Stimulated activated naive CD8-positive, alpha-beta T cell treated with anti-CD3 and anti-CD28 coated beads, Interleukin-15, Interleukin-2, amounts not matched to agents 100 ng/mL and 50 ng/mL, for 24 hours (primary cell): ENCODE measurements at regions not wholly inside any gene's neighbourhood (a gene's known extent, or its start where the extent isn't known, plus 50 kb on each side); places are given as distances from the start of the nearest gene placed in this dataset.
"Not testable (repeated sequence)": the region's sequence is repeated elsewhere in the genome, so short reads cannot be mapped to it uniquely, and the experiment has no call there.

Experiments
- H3K27ac Mint-ChIP-seq: one replicate; pipeline ENCODE4 v1.8.0; 2021; ENCODE audit warnings: mild to moderate bottlenecking, mixed read lengths
- H3K27me3 Mint-ChIP-seq: one replicate; pipeline ENCODE4 v1.8.0; 2021; ENCODE audit warnings: mixed read lengths
- H3K36me3 Mint-ChIP-seq: one replicate; pipeline ENCODE4 v1.8.0; 2021; ENCODE audit warnings: low read depth, mixed read lengths
- H3K4me1 Mint-ChIP-seq: one replicate; pipeline ENCODE4 v1.8.0; 2021; ENCODE audit warnings: low read depth, mixed read lengths
- H3K4me3 Mint-ChIP-seq: one replicate; pipeline ENCODE4 v1.8.0; 2021; ENCODE audit warnings: mild to moderate bottlenecking, mixed read lengths
- H3K9me3 Mint-ChIP-seq: one replicate; pipeline ENCODE4 v1.8.0; 2021; ENCODE audit warnings: mixed read lengths

DNA sequence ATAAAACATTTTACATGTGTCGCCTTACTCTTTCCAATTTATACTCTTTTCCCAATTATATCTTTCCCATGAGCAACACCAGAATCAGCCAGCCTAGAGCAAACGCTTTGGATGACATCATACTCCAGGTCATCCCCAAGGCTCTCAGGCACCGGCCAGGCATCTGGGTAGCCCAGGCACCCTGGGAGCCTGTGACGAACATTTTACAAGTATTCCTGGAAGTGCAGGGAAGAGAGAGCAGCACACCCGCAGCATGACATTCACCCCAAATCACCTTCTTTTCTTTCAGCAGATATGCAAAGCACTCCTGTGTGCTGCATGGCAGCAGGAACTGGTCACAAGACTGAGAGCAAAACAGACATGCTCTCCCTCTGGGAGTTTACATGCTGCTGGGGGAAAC lies 75.7 kb upstream of the SMIM23 start:
- no peaks in the 10 kb centered on the region for H3K4me1 Mint-ChIP-seq
- peaks cover 5% of the 10 kb centered on the region for H3K27me3 Mint-ChIP-seq
- no peak overlapping the region for H3K4me3 Mint-ChIP-seq
- no peak overlapping the region for H3K27ac Mint-ChIP-seq
- no peaks in the 10 kb centered on the region for H3K36me3 Mint-ChIP-seq
- H3K9me3 Mint-ChIP-seq, result no peaks in the 10 kb centered on the region

GRCh38 chr5:171710451-171711024 lies 75.1 kb upstream of the SMIM23 start:
- Mint-ChIP-seq H3K4me3 (no peak overlapping the region), H3K9me3 (no peaks in the 10 kb centered on the region), H3K4me1 (no peaks in the 10 kb centered on the region), H3K36me3 (no peaks in the 10 kb centered on the region), H3K27ac (no peak overlapping the region), H3K27me3 (peaks cover 2% of the 10 kb centered on the region)

- Mint-ChIP-seq H3K27me3 (no peaks in the 10 kb centered on the region), H3K36me3 (no peaks in the 10 kb centered on the region), H3K4me1 (no peaks in the 10 kb centered on the region), H3K9me3 (no peaks in the 10 kb centered on the region), H3K4me3 (no peak overlapping the region), H3K27ac (no peak overlapping the region)
Observed at GRCh38 chr5:171711571-171711970, 74.0 kb upstream of the SMIM23 start.

DNA sequence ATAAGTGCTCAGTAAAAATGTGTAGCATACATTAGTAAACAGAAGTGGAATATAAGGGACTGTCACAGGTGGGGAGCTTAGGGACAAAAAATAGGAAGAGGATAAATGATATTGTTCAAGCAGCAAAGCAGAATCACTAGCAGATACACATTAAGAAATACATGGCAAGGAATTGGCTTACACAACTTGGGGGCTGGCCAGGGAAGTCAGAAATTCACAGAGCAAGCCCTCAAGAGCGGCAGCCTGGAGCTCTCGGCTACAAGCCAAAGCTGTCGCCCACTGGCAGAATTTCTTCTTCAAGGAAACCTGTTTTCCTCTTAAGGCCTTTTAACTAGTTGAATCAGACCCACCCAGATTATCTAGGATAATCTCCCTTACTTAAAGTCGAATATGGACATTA lies 73.0 kb upstream of the SMIM23 start:
- H3K36me3 Mint-ChIP-seq, result no peaks in the 10 kb centered on the region
- peaks cover 2% of the 10 kb centered on the region for H3K27me3 Mint-ChIP-seq
- H3K27ac Mint-ChIP-seq, result no peak overlapping the region
- H3K9me3 Mint-ChIP-seq, result no peaks in the 10 kb centered on the region
- H3K4me3 Mint-ChIP-seq, result no peak overlapping the region
- H3K4me1 Mint-ChIP-seq, result no peaks in the 10 kb centered on the region

DNA sequence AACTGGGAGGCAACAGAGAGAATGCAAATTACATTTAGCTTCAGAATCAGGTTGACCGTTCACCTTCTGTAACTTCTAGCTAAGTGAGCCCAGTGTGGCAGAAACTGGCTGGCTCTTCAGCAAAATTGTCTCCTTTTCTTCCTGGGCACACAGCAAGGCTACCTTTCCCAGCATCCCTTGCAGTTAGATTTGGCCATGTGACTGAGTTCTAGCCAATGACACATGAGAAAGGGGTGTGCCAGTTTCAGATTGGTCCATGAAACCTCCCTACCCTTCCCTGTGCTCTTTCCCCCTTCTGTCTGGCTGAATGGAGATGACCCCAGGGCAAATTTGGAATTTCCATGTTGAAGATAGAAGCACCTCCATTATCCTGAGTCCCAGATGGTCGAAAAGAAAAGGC lies 72.5 kb upstream of the SMIM23 start:
- H3K9me3 Mint-ChIP-seq, result no peaks in the 10 kb centered on the region
- no peaks in the 10 kb centered on the region for H3K4me1 Mint-ChIP-seq
- H3K27me3 Mint-ChIP-seq, result peaks cover 3% of the 10 kb centered on the region
- H3K36me3 Mint-ChIP-seq, result no peaks in the 10 kb centered on the region
- no peak overlapping the region for H3K27ac Mint-ChIP-seq
- no peak overlapping the region for H3K4me3 Mint-ChIP-seq

GRCh38 chr5:171714261-171714660 lies 71.4 kb upstream of the SMIM23 start:
- H3K27me3 Mint-ChIP-seq, result peaks cover 3% of the 10 kb centered on the region
- no peaks in the 10 kb centered on the region for H3K36me3 Mint-ChIP-seq
- no peaks in the 10 kb centered on the region for H3K4me1 Mint-ChIP-seq

GRCh38 chr5:171714851-171715250 lies 70.8 kb upstream of the SMIM23 start:
- Mint-ChIP-seq H3K27ac (no peak overlapping the region), H3K4me1 (no peaks in the 10 kb centered on the region), H3K4me3 (no peak overlapping the region), H3K9me3 (no peaks in the 10 kb centered on the region), H3K36me3 (no peaks in the 10 kb centered on the region), H3K27me3 (peaks cover 3% of the 10 kb centered on the region)

More at GRCh38 chr5:171714261-171714660, 71.4 kb upstream of the SMIM23 start:
- Mint-ChIP-seq H3K27ac (no peak overlapping the region), H3K4me3 (no peak overlapping the region), H3K9me3 (no peaks in the 10 kb centered on the region)

DNA sequence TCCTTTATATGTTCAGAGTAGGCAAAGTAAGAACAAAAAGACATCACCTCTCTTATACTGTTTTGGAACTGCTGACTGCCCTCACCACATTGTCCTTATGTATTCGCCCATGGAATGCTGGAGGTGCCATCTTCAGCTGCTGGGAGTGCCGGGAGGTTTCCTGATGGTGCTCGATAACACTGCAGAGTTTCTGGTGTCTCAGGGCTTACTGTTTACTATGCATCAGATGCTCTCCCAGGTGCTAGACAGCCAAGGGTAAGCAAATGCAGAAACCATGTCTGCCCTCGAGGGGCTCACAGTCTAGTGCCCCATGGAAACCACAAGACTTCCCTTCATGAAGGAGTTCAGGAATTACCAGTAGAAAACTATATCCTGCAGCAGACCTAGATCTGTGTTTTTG lies 70.1 kb upstream of the SMIM23 start:
- no peak overlapping the region for H3K4me3 Mint-ChIP-seq
- peaks cover 3% of the 10 kb centered on the region for H3K27me3 Mint-ChIP-seq
- no peak overlapping the region for H3K27ac Mint-ChIP-seq
- H3K36me3 Mint-ChIP-seq, result no peaks in the 10 kb centered on the region
- no peaks in the 10 kb centered on the region for H3K9me3 Mint-ChIP-seq
- no peaks in the 10 kb centered on the region for H3K4me1 Mint-ChIP-seq

DNA sequence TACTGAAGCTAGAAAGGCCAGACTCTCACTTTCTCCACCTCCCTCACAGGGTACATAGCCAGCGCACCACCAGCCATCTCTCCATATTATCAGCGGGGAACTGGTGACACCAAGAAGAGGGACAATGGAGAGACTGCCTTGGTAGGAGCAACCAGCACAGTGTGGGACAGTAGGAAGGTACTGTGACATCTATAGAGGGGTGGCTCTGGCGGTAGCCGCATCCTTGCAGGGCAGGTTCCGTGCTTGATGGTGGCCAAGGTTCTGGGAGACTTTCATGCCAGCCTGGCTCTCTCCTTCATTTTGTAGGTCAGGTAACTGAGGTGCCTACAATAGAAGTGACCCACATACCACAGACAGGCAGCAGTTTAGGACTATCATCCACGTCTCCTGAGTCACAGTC lies 65.5 kb upstream of the SMIM23 start:
- Mint-ChIP-seq H3K4me3 (no peak overlapping the region), H3K9me3 (no peaks in the 10 kb centered on the region), H3K27me3 (peaks cover 3% of the 10 kb centered on the region), H3K36me3 (no peaks in the 10 kb centered on the region), H3K4me1 (no peaks in the 10 kb centered on the region), H3K27ac (no peak overlapping the region)

GRCh38 chr5:171721464-171721863 lies 64.2 kb upstream of the SMIM23 start:
- H3K27me3 Mint-ChIP-seq, result peaks cover 3% of the 10 kb centered on the region
- H3K36me3 Mint-ChIP-seq, result no peaks in the 10 kb centered on the region
- no peak overlapping the region for H3K4me3 Mint-ChIP-seq
- H3K9me3 Mint-ChIP-seq, result peaks cover 7% of the 10 kb centered on the region
- H3K27ac Mint-ChIP-seq, result no peak overlapping the region
- H3K4me1 Mint-ChIP-seq, result no peaks in the 10 kb centered on the region

DNA sequence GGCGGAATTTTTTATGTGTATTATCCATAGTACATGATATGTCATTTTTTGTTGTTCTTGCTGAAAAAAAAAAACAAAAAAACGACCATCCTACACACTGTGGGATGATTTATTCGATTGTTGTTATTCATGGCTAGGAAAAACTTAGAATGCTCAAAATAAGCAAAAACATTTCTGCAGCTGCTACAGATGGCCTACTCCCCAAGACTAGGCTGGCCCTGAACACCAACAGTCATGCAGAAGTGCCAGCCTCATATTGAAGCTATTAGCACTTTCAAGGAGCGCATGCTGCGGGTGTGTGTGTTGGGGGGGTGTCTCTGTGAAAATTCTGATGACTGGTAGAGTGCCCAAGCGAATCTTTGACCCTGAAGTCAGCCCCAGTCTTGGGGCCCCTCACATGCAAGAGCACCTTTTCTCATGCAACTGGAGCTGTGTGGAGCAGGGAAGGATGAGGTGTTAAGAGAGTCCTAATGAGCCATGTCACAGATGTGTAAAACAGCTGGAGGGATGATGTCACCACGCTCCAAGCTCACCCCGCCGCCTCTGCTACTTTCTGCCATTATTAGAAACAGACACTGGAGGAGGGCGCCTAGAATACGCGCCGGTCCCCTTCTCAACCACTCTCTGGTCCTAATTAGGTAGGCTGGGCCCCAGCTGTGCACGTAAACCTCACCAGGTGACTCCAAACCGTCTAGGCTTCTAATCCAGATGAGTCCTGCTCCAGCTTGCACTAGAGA lies 61.0 kb upstream of the SMIM23 start:
- Mint-ChIP-seq H3K4me3 (no peak overlapping the region), H3K36me3 (no peaks in the 10 kb centered on the region), H3K27me3 (peaks cover 5% of the 10 kb centered on the region), H3K27ac (no peak overlapping the region), H3K9me3 (peaks cover 14% of the 10 kb centered on the region), H3K4me1 (no peaks in the 10 kb centered on the region)

DNA sequence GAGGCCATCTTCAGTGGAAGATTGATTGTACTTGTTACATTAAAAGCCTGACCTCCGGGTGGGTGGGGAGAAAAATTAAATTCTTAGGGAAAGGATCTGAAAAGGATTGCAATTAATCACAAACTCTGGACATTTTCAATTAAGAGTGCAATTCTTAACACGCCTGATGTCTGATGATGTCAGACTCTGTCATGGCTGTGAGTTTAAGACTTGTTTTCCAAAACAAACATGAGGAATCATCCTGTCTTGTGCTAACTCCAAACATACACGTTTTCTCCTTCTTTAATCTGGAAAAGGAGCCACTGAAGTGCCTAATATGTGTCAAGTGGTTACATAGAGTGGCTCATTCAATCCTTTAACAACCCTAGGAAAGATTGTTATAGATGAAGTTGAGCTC lies 60.4 kb upstream of the SMIM23 start:
- Mint-ChIP-seq H3K4me1 (no peaks in the 10 kb centered on the region), H3K9me3 (peaks cover 14% of the 10 kb centered on the region), H3K36me3 (no peaks in the 10 kb centered on the region), H3K4me3 (no peak overlapping the region), H3K27me3 (peaks cover 5% of the 10 kb centered on the region), H3K27ac (no peak overlapping the region)

- H3K27ac Mint-ChIP-seq, H3K36me3 Mint-ChIP-seq, H3K27me3 Mint-ChIP-seq, H3K4me1 Mint-ChIP-seq, H3K4me3 Mint-ChIP-seq: not testable (repeated sequence)
- peaks cover 14% of the 10 kb centered on the region for H3K9me3 Mint-ChIP-seq
Observed at GRCh38 chr5:171726819-171727218, 58.8 kb upstream of the SMIM23 start.

DNA sequence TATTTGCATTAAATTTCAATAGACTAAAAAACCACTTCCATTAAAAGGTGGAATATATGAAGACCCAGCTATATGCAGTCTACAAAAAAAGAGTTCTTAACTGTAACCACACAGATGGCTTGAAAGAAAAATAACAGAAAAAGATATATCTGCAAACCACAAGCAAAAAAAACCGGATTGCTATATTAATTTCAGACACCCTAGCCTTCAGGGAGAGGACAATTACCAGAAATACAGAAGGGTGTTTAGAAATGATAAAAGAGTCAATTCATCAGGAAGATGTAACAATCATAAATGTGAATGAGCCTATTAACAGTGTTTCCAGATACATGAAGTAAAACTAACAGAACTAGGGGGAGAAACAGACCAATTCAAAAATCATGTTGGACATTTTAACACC lies 56.9 kb upstream of the SMIM23 start:
- H3K27ac Mint-ChIP-seq, result no peak overlapping the region
- no peaks in the 10 kb centered on the region for H3K4me1 Mint-ChIP-seq
- H3K9me3 Mint-ChIP-seq, result peaks cover 14% of the 10 kb centered on the region
- H3K36me3 Mint-ChIP-seq, result no peaks in the 10 kb centered on the region
- no peak overlapping the region for H3K4me3 Mint-ChIP-seq
- peaks cover 5% of the 10 kb centered on the region for H3K27me3 Mint-ChIP-seq
